Uterus (tissue), 2 donors: ENCODE measurements at regions not wholly inside any gene's neighbourhood (a gene's known extent, or its start where the extent isn't known, plus 50 kb on each side); places are given as distances from the start of the nearest gene placed in this dataset.

Source experiments
- CTCF ChIP-seq, 4 experiments: fragments of 200-600 bp in 2 of 4; fragments of 450-650 bp in 2 of 4; sonication (generic) in 2 of 4; IDR thresholded peaks; one replicate each; pipeline ENCODE4 v1.5.1; 2016 to 2019; ENCODE audit warnings: antibody characterized with exemption in 4 of 4, mild to moderate bottlenecking in 2 of 4, moderate library complexity in 1 of 4
- POLR2A ChIP-seq, 2 donors: fragments of 450-650 bp; IDR thresholded peaks; one replicate each; pipeline ENCODE4 v1.6.1; 2016; ENCODE audit warnings: antibody characterized with exemption in 2 of 2, mild to moderate bottlenecking in 1 of 2, moderate library complexity in 1 of 2

GRCh38 chr2:64344999-64345576 lies 108.9 kb upstream of the LGALSL start:
- TF ChIP-seq CTCF (IDR thresholded peaks at IDR 0.05) (no peak), POLR2A (IDR thresholded peaks at IDR 0.05) (no peak)
